Gastroesophageal sphincter (tissue), 4 donors: ENCODE measurements at regions not wholly inside any gene's neighbourhood (a gene's known extent, or its start where the extent isn't known, plus 50 kb on each side); places are given as distances from the start of the nearest gene placed in this dataset.

Experiments
- ATAC-seq: fragments of 150-250 bp; one replicate; pipeline ENCODE4 v1.9.1; 2016; ENCODE audit warnings: mild to moderate bottlenecking, moderate library complexity
- H3K27ac ChIP-seq, 4 donors: fragments of 200-600 bp; sonication (generic) in 3 of 4; 1 replicate in 3 of 4; 2 replicates in 1 of 4; pipeline ENCODE4 v1.5.1; 2016 to 2019
- H3K27me3 ChIP-seq: fragments of 200-600 bp; sonication (generic); one replicate; pipeline ENCODE4 v1.5.1; 2019
- H3K36me3 ChIP-seq, 2 donors: fragments of 200-600 bp; sonication (generic); one replicate each; pipeline ENCODE4 v1.5.1; 2019; ENCODE audit warnings: control low read depth in 1 of 2
- H3K4me1 ChIP-seq, 3 donors: fragments of 200-600 bp; sonication (generic); 1 replicate in 2 of 3; 2 replicates in 1 of 3; pipeline ENCODE4 v1.5.1; 2016 to 2019; ENCODE audit warnings: control low read depth in 2 of 3
- H3K4me3 ChIP-seq, 2 donors: fragments of 200-600 bp; sonication (generic); one replicate each; pipeline ENCODE4 v1.5.1; 2019; ENCODE audit warnings: mild to moderate bottlenecking in 1 of 2, moderate library complexity in 1 of 2
- H3K9me3 ChIP-seq, 3 donors: fragments of 200-600 bp; sonication (generic); one replicate each; pipeline ENCODE4 v1.5.1; 2017 to 2019; ENCODE audit warnings: control low read depth in 2 of 3
- EP300 ChIP-seq: sonication (generic); formaldehyde crosslinking; IDR thresholded peaks from one replicate; pipeline ENCODE4 v1.6.1; 2017; ENCODE audit warnings: antibody characterized with exemption, mild to moderate bottlenecking
- POLR2A ChIP-seq, 2 donors: fragments of 450-650 bp; IDR thresholded peaks; one replicate each; pipeline ENCODE4 v1.6.1; 2017; ENCODE audit warnings: antibody characterized with exemption in 2 of 2, mild to moderate bottlenecking in 2 of 2, moderate library complexity in 1 of 2
- POLR2AphosphoS5 ChIP-seq: sonication (generic); formaldehyde crosslinking; IDR thresholded peaks from one replicate; pipeline ENCODE4 v1.6.1; 2017; ENCODE audit warnings: antibody characterized with exemption
- WGBS, 2 donors: methylation state at CpG; one replicate each; pipeline ENCODE4 v1.1.5; 2018; ENCODE audit warnings: low coverage in 1 of 2; 5-methylcytosine and 5-hydroxymethylcytosine counted together
- TF ChIP-seq, protein P1 (sequence below), 4 experiments: fragments of 200-600 bp in 2 of 4; fragments of 450-650 bp in 2 of 4; sonication (generic) in 1 of 4; IDR thresholded peaks; one replicate each; pipeline ENCODE4 v1.5.1; 2017 to 2019; ENCODE audit warnings: antibody characterized with exemption in 4 of 4, mild to moderate bottlenecking in 2 of 4, moderate library complexity in 2 of 4

DNA sequence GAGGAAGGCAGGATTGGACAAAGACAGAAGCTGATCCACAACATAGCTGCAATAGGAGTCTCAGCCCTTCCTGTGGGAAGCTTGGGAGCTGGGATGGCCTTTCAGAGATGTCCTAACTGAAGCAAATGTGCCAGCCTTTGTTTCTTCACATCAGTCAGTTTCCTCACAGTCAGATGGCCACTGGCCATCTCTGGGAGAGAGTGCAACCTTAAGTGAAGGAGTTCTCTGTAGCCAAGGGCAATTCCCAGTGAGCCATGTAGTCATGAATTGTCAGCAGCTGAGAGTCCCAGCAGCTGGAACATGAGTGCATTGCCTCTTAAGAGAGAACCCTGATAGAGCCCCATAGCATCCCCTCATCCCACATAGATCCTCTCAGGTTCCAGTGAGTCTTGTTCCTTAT is 89.1 kb upstream of the LIFR start:
- Histone ChIP-seq H3K4me3 (no peak overlapping the region), H3K27me3 (no peaks in the 10 kb centered on the region), H3K36me3 (no peaks in the 10 kb centered on the region), H3K9me3 (peaks cover 0 to 3% (median 0%) of the 10 kb centered on the region in 3 donors), H3K4me1 (no peaks in the 10 kb centered on the region), H3K27ac (no peak overlapping the region)
- no peak for TF ChIP-seq EP300
- TF ChIP-seq, protein P1, sequence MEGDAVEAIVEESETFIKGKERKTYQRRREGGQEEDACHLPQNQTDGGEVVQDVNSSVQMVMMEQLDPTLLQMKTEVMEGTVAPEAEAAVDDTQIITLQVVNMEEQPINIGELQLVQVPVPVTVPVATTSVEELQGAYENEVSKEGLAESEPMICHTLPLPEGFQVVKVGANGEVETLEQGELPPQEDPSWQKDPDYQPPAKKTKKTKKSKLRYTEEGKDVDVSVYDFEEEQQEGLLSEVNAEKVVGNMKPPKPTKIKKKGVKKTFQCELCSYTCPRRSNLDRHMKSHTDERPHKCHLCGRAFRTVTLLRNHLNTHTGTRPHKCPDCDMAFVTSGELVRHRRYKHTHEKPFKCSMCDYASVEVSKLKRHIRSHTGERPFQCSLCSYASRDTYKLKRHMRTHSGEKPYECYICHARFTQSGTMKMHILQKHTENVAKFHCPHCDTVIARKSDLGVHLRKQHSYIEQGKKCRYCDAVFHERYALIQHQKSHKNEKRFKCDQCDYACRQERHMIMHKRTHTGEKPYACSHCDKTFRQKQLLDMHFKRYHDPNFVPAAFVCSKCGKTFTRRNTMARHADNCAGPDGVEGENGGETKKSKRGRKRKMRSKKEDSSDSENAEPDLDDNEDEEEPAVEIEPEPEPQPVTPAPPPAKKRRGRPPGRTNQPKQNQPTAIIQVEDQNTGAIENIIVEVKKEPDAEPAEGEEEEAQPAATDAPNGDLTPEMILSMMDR (IDR thresholded peaks at IDR 0.05): no peak
- no peak for TF ChIP-seq POLR2AphosphoS5
- ATAC-seq: peak; percentile 46

DNA sequence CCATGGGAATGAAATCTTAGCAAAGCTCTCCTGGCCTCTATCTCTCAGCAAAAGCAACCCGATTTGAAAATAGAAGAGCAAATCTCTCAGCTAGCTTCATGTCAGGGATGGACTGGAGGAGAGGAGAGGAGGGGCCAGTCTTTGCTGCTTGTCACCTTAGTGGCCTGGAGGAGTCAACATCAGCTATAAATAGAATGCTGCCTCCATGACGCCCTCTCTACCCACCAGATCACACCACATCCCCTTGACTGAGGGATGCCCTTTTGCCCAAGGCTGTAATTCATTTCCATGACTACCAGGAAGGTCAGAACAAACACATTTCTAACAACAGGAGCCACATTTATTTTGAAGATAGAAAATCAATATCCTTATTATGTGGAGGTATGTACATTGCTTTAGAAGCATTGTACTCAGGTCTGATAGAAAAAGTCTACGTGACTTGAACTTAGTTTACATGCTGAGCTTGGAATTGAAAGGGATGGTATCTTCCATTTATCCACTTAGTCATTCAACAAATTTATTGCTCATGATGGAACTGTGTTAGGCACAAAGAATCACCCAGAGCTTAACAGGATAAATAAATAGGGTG is 92.4 kb upstream of the LIFR start:
- TF ChIP-seq POLR2AphosphoS5 (no peak), EP300 (no peak), POLR2A (IDR thresholded peaks at IDR 0.05) (no peak)
- TF ChIP-seq, protein P1 (IDR thresholded peaks at IDR 0.05): no peak
- 82 to 91% methylated on average over 2 to 3 of the region's 3 CpGs for WGBS, 2 donors
- no peaks in the 10 kb centered on the region for H3K27me3 ChIP-seq
- H3K4me1 ChIP-seq: no peaks in the 10 kb centered on the region
- peaks cover 0 to 3% (median 0%) of the 10 kb centered on the region in 3 donors for H3K9me3 ChIP-seq
- no peaks in the 10 kb centered on the region for H3K36me3 ChIP-seq
- no peak for ATAC-seq
- no peak overlapping the region for H3K4me3 ChIP-seq
- H3K27ac ChIP-seq: no peak overlapping the region

DNA sequence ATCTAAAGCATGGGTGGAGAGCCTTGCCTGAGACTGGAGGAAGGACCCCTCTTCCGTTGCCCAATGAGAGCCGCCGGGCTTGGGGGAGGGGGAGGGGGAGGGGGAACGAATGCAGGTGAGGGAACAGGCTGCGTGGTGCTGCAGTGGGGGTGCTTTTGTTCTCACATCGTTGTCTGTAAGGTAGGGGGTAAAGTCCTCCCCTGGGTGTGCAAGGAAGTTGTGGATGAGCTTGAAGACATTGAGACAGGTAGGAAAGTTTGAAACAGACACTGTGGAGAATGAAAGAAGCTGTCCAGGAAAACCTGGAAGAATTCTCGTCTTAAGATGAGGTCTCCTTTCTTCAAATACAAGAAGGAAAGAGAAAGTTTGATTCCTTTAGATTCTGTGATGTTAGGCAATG is 94.1 kb upstream of the LIFR start:
- no peak for TF ChIP-seq POLR2A (IDR thresholded peaks at IDR 0.05)
- no peak for TF ChIP-seq POLR2AphosphoS5
- no peak for TF ChIP-seq EP300
- TF ChIP-seq, protein P1 (IDR thresholded peaks at IDR 0.05): no peak
- no peak for ATAC-seq
- no peaks in the 10 kb centered on the region for H3K9me3 ChIP-seq
- no peaks in the 10 kb centered on the region for H3K4me1 ChIP-seq
- H3K36me3 ChIP-seq: no peaks in the 10 kb centered on the region
- WGBS, 2 donors: 42 to 57% methylated on average over 5 to 7 of the region's 7 CpGs
- no peaks in the 10 kb centered on the region for H3K27me3 ChIP-seq
- no peak overlapping the region for H3K27ac ChIP-seq
- H3K4me3 ChIP-seq: no peak overlapping the region

GRCh38 chr5:38650946-38651345 is 94.5 kb upstream of the LIFR start:
- Histone ChIP-seq H3K27me3 (no peaks in the 10 kb centered on the region), H3K4me3 (no peak overlapping the region), H3K27ac (no peak overlapping the region), H3K36me3 (no peaks in the 10 kb centered on the region), H3K9me3 (no peaks in the 10 kb centered on the region), H3K4me1 (no peaks in the 10 kb centered on the region)
- TF ChIP-seq EP300 (no peak), POLR2A (IDR thresholded peaks at IDR 0.05) (no peak), POLR2AphosphoS5 (no peak)
- TF ChIP-seq, protein P1 (IDR thresholded peaks at IDR 0.05): no peak
- ATAC-seq: no peak
- 40 to 42% methylated on average over 8 of the region's 8 CpGs for WGBS, 2 donors

DNA sequence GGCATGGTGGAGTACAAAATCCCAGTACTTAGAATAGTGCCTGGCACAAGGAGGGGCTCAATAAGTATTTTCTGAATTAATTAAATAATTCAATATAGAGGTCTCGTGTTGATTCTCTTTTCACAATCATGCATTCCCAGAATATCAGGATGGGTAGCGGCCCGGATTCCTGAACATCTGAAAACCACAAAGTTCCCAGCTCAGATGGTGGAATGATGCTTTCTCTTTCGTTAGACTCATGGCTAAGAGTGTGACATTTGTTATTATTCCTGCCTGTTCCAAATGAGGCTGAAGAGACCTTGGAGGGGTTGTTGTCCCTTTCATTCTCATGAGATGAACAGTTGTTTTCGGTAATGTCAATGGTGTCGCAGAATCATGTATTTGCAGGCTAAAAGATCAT is 95.4 kb upstream of the LIFR start:
- H3K36me3 ChIP-seq: no peaks in the 10 kb centered on the region
- 89 to 92% methylated on average over 6 of the region's 6 CpGs for WGBS, 2 donors
- no peaks in the 10 kb centered on the region for H3K9me3 ChIP-seq
- TF ChIP-seq EP300 (no peak), POLR2A (IDR thresholded peaks at IDR 0.05) (no peak), POLR2AphosphoS5 (no peak)
- TF ChIP-seq, protein P1 (IDR thresholded peaks at IDR 0.05): no peak
- ATAC-seq: no peak
- no peak overlapping the region for H3K4me3 ChIP-seq
- no peak overlapping the region for H3K27ac ChIP-seq
- H3K4me1 ChIP-seq: no peaks in the 10 kb centered on the region
- H3K27me3 ChIP-seq: no peaks in the 10 kb centered on the region
